ENCODE measurements at regions not wholly inside any gene's neighbourhood (a gene's known extent, or its start where the extent isn't known, plus 50 kb on each side); places are given as distances from the start of the nearest gene placed in this dataset.

- no peak for TF ChIP-seq CTCF (IDR thresholded peaks at IDR 0.05)
- no peak for TF ChIP-seq EP300 (IDR thresholded peaks at IDR 0.05)
- TF ChIP-seq POLR2A (IDR thresholded peaks at IDR 0.05), result no peak
Measured at GRCh38 chr6:88520017-88520338, 353.8 kb upstream of the CNR1 start.

Measured in tibial nerve (tissue), 4 donors.